SK-N-SH treated with all-trans-retinoic acid at 6 μM for 48 hours (cell line): ENCODE measurements at regions not wholly inside any gene's neighbourhood (a gene's known extent, or its start where the extent isn't known, plus 50 kb on each side); places are given as distances from the start of the nearest gene placed in this dataset.

Source experiments
- ARNTL ChIP-seq: fragments of 450-650 bp; formaldehyde crosslinking; IDR thresholded peaks from 2 replicates; pipeline ENCODE4 v1.5.0; 2020; ENCODE audit warnings: low read depth, mild to moderate bottlenecking, moderate library complexity, borderline replicate concordance
- BACH2 ChIP-seq: fragments of 250-450 bp; sonication (Bioruptor Pico); IDR thresholded peaks from 2 replicates; pipeline ENCODE4 v1.9.0; 2021; ENCODE audit warnings: mild to moderate bottlenecking, borderline replicate concordance
- CSDC2 ChIP-seq: fragments of 250-450 bp; sonication (Bioruptor Pico); IDR thresholded peaks from 2 replicates; pipeline ENCODE4 v1.5.0; 2020; ENCODE audit warnings: mild to moderate bottlenecking, moderate library complexity
- ESRRG ChIP-seq: fragments of 250-450 bp; sonication (Bioruptor Pico); IDR thresholded peaks from 2 replicates; pipeline ENCODE4 v1.6.1; 2021; ENCODE audit warnings: mild to moderate bottlenecking
- OSR1 ChIP-seq: fragments of 250-450 bp; sonication (Bioruptor Pico); IDR thresholded peaks from 2 replicates; pipeline ENCODE4 v1.8.0; 2022; ENCODE audit warnings: moderate library complexity, mild to moderate bottlenecking, inconsistent platforms
- POU6F1 ChIP-seq: fragments of 250-450 bp; sonication (Bioruptor Pico); IDR thresholded peaks from 2 replicates; pipeline ENCODE4 v1.8.0; 2021; ENCODE audit warnings: low read depth, mild to moderate bottlenecking, moderate library complexity, borderline replicate concordance
- RARB ChIP-seq: fragments of 250-450 bp; sonication (Bioruptor Pico); IDR thresholded peaks from 2 replicates; pipeline ENCODE4 v1.8.0; 2021; ENCODE audit warnings: mild to moderate bottlenecking, moderate library complexity
- ZFP3 ChIP-seq: fragments of 250-450 bp; sonication (Bioruptor Pico); IDR thresholded peaks from 2 replicates; pipeline ENCODE4 v1.5.0; 2020; ENCODE audit warnings: mild to moderate bottlenecking, moderate library complexity
- ZNF565 ChIP-seq: fragments of 450-650 bp; formaldehyde crosslinking; conservative IDR thresholded peaks from 2 replicates; pipeline ENCODE4 v1.5.0; 2020; ENCODE audit warnings: low read depth, mild to moderate bottlenecking, moderate library complexity
- ZNF70 ChIP-seq: fragments of 450-650 bp; formaldehyde crosslinking; IDR thresholded peaks from 2 replicates; pipeline ENCODE4 v1.5.0; 2020; ENCODE audit warnings: mild to moderate bottlenecking, moderate library complexity
- TF ChIP-seq, protein P1 (sequence below): fragments of 250-450 bp; sonication (Bioruptor Pico); IDR thresholded peaks from 2 replicates; pipeline ENCODE4 v1.8.0; 2020; ENCODE audit warnings: mild to moderate bottlenecking, moderate library complexity, borderline replicate concordance
- TF ChIP-seq, protein P2 (sequence below): fragments of 250-450 bp; sonication (Bioruptor Pico); IDR thresholded peaks from 2 replicates; pipeline ENCODE4 v1.5.1; 2021; ENCODE audit warnings: mild to moderate bottlenecking, moderate library complexity

GRCh38 chr7:152486968-152487367, 51.2 kb upstream of the KMT2C start:
- TF ChIP-seq BACH2 (CRISPR knock-in tag) (no peak), ZNF565 (no peak), ARNTL (CRISPR knock-in tag) (no peak), ZFP3 (CRISPR knock-in tag) (no peak), RARB (no peak), POU6F1 (no peak), ESRRG (no peak), ZNF70 (CRISPR knock-in tag) (no peak), CSDC2 (no peak), OSR1 (CRISPR knock-in tag) (no peak)
- TF ChIP-seq, protein P1, sequence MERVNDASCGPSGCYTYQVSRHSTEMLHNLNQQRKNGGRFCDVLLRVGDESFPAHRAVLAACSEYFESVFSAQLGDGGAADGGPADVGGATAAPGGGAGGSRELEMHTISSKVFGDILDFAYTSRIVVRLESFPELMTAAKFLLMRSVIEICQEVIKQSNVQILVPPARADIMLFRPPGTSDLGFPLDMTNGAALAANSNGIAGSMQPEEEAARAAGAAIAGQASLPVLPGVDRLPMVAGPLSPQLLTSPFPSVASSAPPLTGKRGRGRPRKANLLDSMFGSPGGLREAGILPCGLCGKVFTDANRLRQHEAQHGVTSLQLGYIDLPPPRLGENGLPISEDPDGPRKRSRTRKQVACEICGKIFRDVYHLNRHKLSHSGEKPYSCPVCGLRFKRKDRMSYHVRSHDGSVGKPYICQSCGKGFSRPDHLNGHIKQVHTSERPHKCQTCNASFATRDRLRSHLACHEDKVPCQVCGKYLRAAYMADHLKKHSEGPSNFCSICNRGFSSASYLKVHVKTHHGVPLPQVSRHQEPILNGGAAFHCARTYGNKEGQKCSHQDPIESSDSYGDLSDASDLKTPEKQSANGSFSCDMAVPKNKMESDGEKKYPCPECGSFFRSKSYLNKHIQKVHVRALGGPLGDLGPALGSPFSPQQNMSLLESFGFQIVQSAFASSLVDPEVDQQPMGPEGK (CRISPR knock-in tag) = no peak
- TF ChIP-seq, protein P2, sequence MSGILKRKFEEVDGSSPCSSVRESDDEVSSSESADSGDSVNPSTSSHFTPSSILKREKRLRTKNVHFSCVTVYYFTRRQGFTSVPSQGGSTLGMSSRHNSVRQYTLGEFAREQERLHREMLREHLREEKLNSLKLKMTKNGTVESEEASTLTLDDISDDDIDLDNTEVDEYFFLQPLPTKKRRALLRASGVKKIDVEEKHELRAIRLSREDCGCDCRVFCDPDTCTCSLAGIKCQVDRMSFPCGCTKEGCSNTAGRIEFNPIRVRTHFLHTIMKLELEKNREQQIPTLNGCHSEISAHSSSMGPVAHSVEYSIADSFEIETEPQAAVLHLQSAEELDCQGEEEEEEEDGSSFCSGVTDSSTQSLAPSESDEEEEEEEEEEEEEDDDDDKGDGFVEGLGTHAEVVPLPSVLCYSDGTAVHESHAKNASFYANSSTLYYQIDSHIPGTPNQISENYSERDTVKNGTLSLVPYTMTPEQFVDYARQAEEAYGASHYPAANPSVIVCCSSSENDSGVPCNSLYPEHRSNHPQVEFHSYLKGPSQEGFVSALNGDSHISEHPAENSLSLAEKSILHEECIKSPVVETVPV (CRISPR knock-in tag) = no peak
